ENCODE measurements at regions not wholly inside any gene's neighbourhood (a gene's known extent, or its start where the extent isn't known, plus 50 kb on each side); places are given as distances from the start of the nearest gene placed in this dataset.
"Not testable (repeated sequence)": the region's sequence is repeated elsewhere in the genome, so short reads cannot be mapped to it uniquely, and the experiment has no call there.

- no peak for DNase-seq
Measured at GRCh38 chr15:62848632-62849050, 193.9 kb upstream of the TPM1 start.

GRCh38 chr15:62849316-62850106 is 193.0 kb upstream of the TPM1 start:
- DNase-seq: no peak

GRCh38 chr15:62850318-62850717 is 192.2 kb upstream of the TPM1 start:
- no peak for DNase-seq

GRCh38 chr15:62850791-62851291 is 191.7 kb upstream of the TPM1 start:
- DNase-seq: no peak

- no peak for DNase-seq
Measured at GRCh38 chr15:62853114-62853840, 189.3 kb upstream of the TPM1 start.

- no peak for DNase-seq
Measured at GRCh38 chr15:62853841-62854225, 188.7 kb upstream of the TPM1 start.

- no peak for DNase-seq
Measured at GRCh38 chr15:62854420-62855084, 188.0 kb upstream of the TPM1 start.

- DNase-seq: no peak
Measured at GRCh38 chr15:62855085-62855476, 187.5 kb upstream of the TPM1 start.

- DNase-seq: no peak
Measured at GRCh38 chr15:62856466-62857246, 185.9 kb upstream of the TPM1 start.

GRCh38 chr15:62857411-62857853 is 185.1 kb upstream of the TPM1 start:
- DNase-seq: peak; percentile 59

GRCh38 chr15:62858343-62858742 is 184.2 kb upstream of the TPM1 start:
- no peak for DNase-seq

GRCh38 chr15:62862717-62863116 is 179.8 kb upstream of the TPM1 start:
- DNase-seq: no peak

GRCh38 chr15:62866366-62866765 is 176.2 kb upstream of the TPM1 start:
- no peak for DNase-seq

- no peak for DNase-seq
Measured at GRCh38 chr15:62867844-62868243, 174.7 kb upstream of the TPM1 start.

- DNase-seq: no peak
Measured at GRCh38 chr15:62868507-62868906, 174.0 kb upstream of the TPM1 start.

GRCh38 chr15:62869116-62869515 is 173.4 kb upstream of the TPM1 start:
- no peak for DNase-seq

GRCh38 chr15:62870216-62870615 is 172.3 kb upstream of the TPM1 start:
- no peak for DNase-seq

GRCh38 chr15:62870701-62871100 is 171.8 kb upstream of the TPM1 start:
- DNase-seq: not testable (repeated sequence)

- no peak for DNase-seq
Measured at GRCh38 chr15:62873203-62873602, 169.3 kb upstream of the TPM1 start.

- no peak for DNase-seq
Measured at GRCh38 chr15:62874064-62874463, 168.5 kb upstream of the TPM1 start.

GRCh38 chr15:62874959-62875625 is 167.5 kb upstream of the TPM1 start:
- no peak for DNase-seq

GRCh38 chr15:62875626-62876021 is 166.9 kb upstream of the TPM1 start:
- DNase-seq: no peak
